ENCODE measurements at regions not wholly inside any gene's neighbourhood (a gene's known extent, or its start where the extent isn't known, plus 50 kb on each side); places are given as distances from the start of the nearest gene placed in this dataset.
A peak's percentile ranks its signal among the peaks of the same experiment; 100 is the strongest.
"Not testable (repeated sequence)": the region's sequence is repeated elsewhere in the genome, so short reads cannot be mapped to it uniquely, and the experiment has no call there.

DNA sequence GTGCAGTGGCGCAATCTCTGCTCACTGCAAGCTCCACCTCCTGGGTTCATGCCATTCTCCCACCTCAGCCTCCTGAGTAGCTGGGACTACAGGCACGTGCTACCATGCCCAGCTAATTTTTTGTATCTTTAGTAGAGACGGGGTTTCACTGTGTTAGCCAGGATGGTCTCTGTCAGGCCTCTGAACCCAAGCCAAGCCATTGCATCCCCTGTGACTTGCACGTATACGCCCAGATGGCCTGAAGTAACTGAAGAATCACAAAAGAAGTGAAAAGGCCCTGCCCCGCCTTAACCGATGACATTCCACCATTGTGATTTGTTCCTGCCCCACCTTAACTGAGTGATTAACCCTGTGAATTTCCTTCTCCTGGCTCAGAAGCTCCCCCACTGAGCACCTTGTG lies 147.2 kb upstream of the TRIB2 start:
- not testable (repeated sequence) for H3K27me3 Mint-ChIP-seq; H3K36me3 Mint-ChIP-seq; H3K9me3 Mint-ChIP-seq; H3K4me3 Mint-ChIP-seq; H3K4me1 Mint-ChIP-seq; H3K27ac Mint-ChIP-seq; ATAC-seq (ENCODE audit: low read depth); DNase-seq (ENCODE audit: low spot score in 2 of 2)

DNA sequence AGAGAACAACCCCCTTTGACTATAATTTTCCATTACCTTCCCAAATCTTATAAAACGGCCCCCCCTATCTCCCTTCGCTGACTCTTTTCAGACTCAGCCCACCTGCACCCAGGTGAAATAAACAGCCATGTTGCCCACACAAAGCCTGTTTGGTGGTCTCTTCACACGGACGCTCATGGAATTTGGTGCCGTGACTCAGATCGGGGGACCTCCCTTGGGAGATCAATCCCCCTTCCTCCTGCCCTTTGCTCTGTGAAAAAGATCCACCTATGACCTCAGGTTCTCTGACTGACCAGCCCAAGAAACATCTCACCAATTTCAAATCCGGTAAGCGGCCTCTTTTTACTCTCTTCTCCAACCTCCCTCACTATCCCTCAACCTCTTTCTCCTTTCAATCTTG lies 146.8 kb upstream of the TRIB2 start:
- not testable (repeated sequence) for H3K36me3 Mint-ChIP-seq; ATAC-seq (ENCODE audit: low read depth); H3K27ac Mint-ChIP-seq; H3K27me3 Mint-ChIP-seq; DNase-seq (ENCODE audit: low spot score in 2 of 2); H3K9me3 Mint-ChIP-seq; H3K4me1 Mint-ChIP-seq; H3K4me3 Mint-ChIP-seq

- DNase-seq (ENCODE audit: low spot score in 2 of 2): no peak
- peaks cover 6% of the 10 kb centered on the region for H3K4me1 Mint-ChIP-seq
- ATAC-seq (ENCODE audit: low read depth): no peak
- H3K27ac Mint-ChIP-seq: no peak overlapping the region
- H3K9me3 Mint-ChIP-seq: no peaks in the 10 kb centered on the region
- no peaks in the 10 kb centered on the region for H3K36me3 Mint-ChIP-seq
- H3K4me3 Mint-ChIP-seq: no peak overlapping the region
- H3K27me3 Mint-ChIP-seq: peaks cover 5% of the 10 kb centered on the region
Observed at GRCh38 chr2:12577091-12577490, 139.6 kb upstream of the TRIB2 start.

DNA sequence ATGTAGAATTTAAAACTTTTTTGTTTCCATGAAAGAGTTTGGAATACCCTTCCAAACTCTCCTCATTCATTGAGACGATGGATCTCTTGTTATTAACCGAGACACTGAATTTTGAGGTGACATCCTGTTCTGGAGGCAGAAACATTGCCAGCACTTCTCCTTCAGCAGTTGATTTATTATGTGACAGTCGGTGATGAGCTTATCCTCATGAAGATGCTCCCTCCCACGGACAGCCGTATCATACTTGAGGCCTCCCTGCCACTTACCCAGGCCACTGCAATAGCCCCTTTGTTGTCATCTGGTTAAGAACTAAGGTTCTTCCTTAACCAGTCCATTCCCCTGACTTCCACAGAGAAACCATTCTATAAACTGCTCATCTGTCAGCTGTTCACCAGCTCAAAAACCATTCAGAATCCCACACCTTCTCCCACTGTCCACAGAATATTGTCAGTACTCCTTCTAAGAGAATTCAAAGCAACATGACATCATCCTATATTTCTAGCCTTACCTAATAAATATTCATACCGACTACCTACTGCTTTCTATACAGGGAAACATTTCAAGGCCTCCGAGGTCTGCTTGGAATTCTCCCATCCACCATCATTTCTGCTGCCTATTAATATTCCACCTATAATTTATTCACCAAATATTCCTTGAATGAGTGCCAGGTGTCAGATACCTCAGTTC lies 139.0 kb upstream of the TRIB2 start:
- no peak overlapping the region for H3K4me3 Mint-ChIP-seq
- peaks cover 6% of the 10 kb centered on the region for H3K4me1 Mint-ChIP-seq
- H3K9me3 Mint-ChIP-seq: no peaks in the 10 kb centered on the region
- DNase-seq (ENCODE audit: low spot score in 2 of 2): no peak
- H3K27ac Mint-ChIP-seq: no peak overlapping the region
- no peaks in the 10 kb centered on the region for H3K36me3 Mint-ChIP-seq
- no peak for ATAC-seq (ENCODE audit: low read depth)
- H3K27me3 Mint-ChIP-seq: peaks cover 5% of the 10 kb centered on the region

DNA sequence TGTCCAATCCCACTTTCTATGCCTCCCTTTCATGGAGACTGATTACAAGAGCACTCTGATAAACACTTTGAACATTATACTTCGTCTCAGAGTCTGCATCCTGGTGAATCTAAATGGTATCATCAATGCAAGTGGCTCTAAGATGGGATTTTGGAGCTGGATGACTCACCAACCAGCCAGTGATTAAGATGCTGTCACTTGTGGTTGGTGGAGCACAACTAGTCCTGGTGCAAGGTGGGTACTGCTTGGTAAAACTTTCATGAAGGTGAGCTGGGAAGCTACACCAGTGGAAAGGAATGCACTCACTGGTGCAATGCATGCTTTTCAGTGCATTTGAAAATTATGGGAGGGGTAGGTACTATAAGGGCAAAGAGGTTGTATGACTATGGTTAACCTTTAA lies 137.7 kb upstream of the TRIB2 start:
- Mint-ChIP-seq H3K27ac (no peak overlapping the region), H3K27me3 (peaks cover 5% of the 10 kb centered on the region), H3K36me3 (no peaks in the 10 kb centered on the region), H3K4me3 (no peak overlapping the region), H3K9me3 (no peaks in the 10 kb centered on the region), H3K4me1 (peaks cover 2% of the 10 kb centered on the region)
- DNase-seq (ENCODE audit: low spot score in 2 of 2): no peak
- no peak for ATAC-seq (ENCODE audit: low read depth)

DNA sequence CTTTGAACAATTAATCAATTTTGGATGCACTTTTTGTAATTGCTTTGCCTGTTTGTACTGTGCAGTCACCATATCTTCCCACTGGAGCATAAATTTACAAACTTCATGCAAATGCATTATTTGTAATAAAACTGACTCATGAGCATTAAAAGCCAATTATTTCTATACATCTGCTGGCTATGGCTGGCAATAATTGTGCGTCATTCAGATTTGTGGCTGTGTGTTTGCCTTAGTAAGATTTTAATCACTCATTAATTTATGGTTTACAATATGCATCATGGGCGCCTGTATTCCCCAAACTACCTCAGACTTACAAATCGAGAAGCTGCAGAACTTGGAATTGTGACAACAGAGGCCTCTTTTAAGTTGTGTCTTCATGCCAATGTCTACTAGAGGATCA lies 132.4 kb upstream of the TRIB2 start:
- H3K36me3 Mint-ChIP-seq: no peaks in the 10 kb centered on the region
- no peak overlapping the region for H3K27ac Mint-ChIP-seq
- no peak for ATAC-seq (ENCODE audit: low read depth)
- H3K4me1 Mint-ChIP-seq: peaks cover 20% of the 10 kb centered on the region
- H3K27me3 Mint-ChIP-seq: peaks cover 2% of the 10 kb centered on the region
- no peak overlapping the region for H3K4me3 Mint-ChIP-seq
- H3K9me3 Mint-ChIP-seq: no peaks in the 10 kb centered on the region
- no peak for DNase-seq (ENCODE audit: low spot score in 2 of 2)

DNA sequence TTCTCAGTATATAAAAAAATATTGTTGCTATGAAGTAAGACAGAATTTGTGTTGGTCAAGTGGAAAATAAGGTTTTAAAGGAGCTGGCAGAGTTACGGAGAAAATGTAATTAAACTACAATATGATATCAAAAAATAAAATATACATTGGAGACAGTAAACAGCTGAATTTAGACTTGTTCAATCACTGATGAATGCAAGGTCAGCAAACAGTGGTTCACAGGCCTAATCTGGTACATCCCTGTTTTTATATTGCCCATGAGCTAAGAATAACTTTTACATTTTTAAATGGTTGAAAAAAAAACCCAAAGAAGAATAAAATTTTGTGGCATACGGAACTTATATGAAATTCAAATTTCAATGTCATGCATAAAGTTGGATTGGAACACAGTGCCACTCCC lies 131.0 kb upstream of the TRIB2 start:
- no peak for DNase-seq (ENCODE audit: low spot score in 2 of 2)
- ATAC-seq (ENCODE audit: low read depth): no peak
- H3K9me3 Mint-ChIP-seq: no peaks in the 10 kb centered on the region

DNA sequence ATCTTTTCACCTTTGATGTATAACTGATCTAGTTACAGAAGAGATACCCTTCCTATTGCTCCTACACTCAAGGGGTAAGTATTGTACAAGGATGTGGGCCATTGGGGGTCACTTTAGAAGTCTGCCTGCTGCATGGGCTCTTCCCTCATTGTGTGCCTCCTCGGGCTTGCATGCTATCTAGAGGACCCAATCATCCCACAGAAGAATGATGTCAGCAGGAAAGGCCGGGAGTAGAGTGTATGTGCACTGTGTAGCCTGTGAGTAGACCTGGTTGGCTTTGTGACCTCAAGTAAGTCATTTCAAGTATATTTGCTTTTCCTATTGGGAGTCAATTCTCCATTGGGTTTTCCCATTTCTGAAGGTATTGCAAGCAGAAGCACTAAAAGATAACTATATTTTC lies 129.5 kb upstream of the TRIB2 start:
- peaks cover 19% of the 10 kb centered on the region for H3K4me1 Mint-ChIP-seq
- H3K27ac Mint-ChIP-seq: peak overlapping the region; percentile 31
- no peaks in the 10 kb centered on the region for H3K36me3 Mint-ChIP-seq
- no peak overlapping the region for H3K4me3 Mint-ChIP-seq
- no peaks in the 10 kb centered on the region for H3K9me3 Mint-ChIP-seq
- ATAC-seq (ENCODE audit: low read depth): no peak
- H3K27me3 Mint-ChIP-seq: no peaks in the 10 kb centered on the region
- no peak for DNase-seq (ENCODE audit: low spot score in 2 of 2)

More for the DNA sequence above, 131.0 kb upstream of the TRIB2 start:
- H3K36me3 Mint-ChIP-seq: no peaks in the 10 kb centered on the region
- no peak overlapping the region for H3K27ac Mint-ChIP-seq
- H3K4me1 Mint-ChIP-seq: peaks cover 22% of the 10 kb centered on the region
- H3K27me3 Mint-ChIP-seq: peaks cover 2% of the 10 kb centered on the region
- H3K4me3 Mint-ChIP-seq: no peak overlapping the region

GRCh38 chr2:12587729-12588522 lies 128.8 kb upstream of the TRIB2 start:
- Mint-ChIP-seq H3K27me3 (no peaks in the 10 kb centered on the region), H3K9me3 (no peaks in the 10 kb centered on the region), H3K4me1 (peaks cover 19% of the 10 kb centered on the region), H3K4me3 (peak overlapping the region; percentile 30), H3K27ac (no peak overlapping the region), H3K36me3 (no peaks in the 10 kb centered on the region)
- ATAC-seq (ENCODE audit: low read depth) (peak; percentile 99), DNase-seq (ENCODE audit: low spot score in 2 of 2) (peak in 1 of 2 donors; percentile 62)

DNA sequence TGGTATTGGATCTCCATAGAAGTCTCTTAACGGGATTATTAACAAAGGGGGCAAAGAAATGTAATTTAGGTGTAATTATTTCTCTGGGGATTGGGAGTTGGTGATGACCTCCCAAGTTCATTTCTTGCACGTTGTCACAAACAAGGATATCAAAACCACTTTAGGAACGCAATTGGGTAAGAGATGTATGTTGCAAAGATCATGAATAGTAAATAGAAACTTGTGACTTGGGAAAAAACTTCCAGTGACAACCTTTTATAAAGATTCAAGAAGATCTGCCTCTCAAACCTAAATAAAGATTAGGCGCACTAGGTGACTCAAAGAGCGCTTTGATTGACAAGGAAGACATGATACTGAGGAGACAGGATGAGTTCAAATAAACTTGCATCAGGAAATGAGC lies 127.8 kb upstream of the TRIB2 start:
- Mint-ChIP-seq H3K4me1 (peaks cover 19% of the 10 kb centered on the region), H3K36me3 (no peaks in the 10 kb centered on the region), H3K27ac (no peak overlapping the region), H3K4me3 (no peak overlapping the region), H3K9me3 (no peaks in the 10 kb centered on the region), H3K27me3 (no peaks in the 10 kb centered on the region)
- ATAC-seq (ENCODE audit: low read depth) (no peak), DNase-seq (ENCODE audit: low spot score in 2 of 2) (no peak)

DNA sequence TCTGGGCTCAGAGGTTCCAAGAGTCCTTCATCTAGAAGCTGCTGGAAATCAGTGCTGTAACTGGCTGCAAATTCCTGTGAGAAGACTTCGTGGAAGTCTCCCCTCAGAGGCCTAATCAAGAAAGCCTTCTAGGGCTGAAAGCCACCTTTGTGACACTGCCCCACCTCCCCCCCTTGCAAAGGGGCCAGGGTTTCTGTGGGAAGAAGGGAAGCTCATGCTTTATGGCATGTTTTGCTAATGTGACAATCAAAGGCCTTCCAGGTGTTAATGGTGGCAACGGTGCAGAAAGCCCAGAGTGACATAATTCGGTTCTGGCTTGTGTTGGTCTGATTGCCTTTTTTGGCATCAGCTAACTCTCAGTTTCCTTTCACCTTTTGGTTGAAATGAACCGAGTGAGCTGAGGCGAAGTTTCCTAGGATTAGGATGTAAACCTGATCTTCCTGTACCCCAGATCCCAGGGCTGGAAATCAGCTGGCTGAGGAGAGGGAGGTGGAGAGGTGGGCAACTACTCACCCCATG lies 126.9 kb upstream of the TRIB2 start:
- Mint-ChIP-seq H3K36me3 (no peaks in the 10 kb centered on the region), H3K4me3 (no peak overlapping the region), H3K27me3 (no peaks in the 10 kb centered on the region), H3K9me3 (no peaks in the 10 kb centered on the region), H3K27ac (no peak overlapping the region), H3K4me1 (peaks cover 19% of the 10 kb centered on the region)
- ATAC-seq (ENCODE audit: low read depth) (no peak), DNase-seq (ENCODE audit: low spot score in 2 of 2) (no peak)

- Mint-ChIP-seq H3K4me1 (peaks cover 16% of the 10 kb centered on the region), H3K4me3 (no peak overlapping the region), H3K27ac (no peak overlapping the region), H3K9me3 (no peaks in the 10 kb centered on the region), H3K27me3 (no peaks in the 10 kb centered on the region), H3K36me3 (no peaks in the 10 kb centered on the region)
- ATAC-seq (ENCODE audit: low read depth) (no peak), DNase-seq (ENCODE audit: low spot score in 2 of 2) (no peak)
Observed at GRCh38 chr2:12592296-12592695, 124.4 kb upstream of the TRIB2 start.

- Mint-ChIP-seq H3K4me3 (no peak overlapping the region), H3K36me3 (no peaks in the 10 kb centered on the region), H3K27me3 (no peaks in the 10 kb centered on the region), H3K4me1 (no peaks in the 10 kb centered on the region), H3K27ac (no peak overlapping the region), H3K9me3 (peaks cover 1% of the 10 kb centered on the region)
- DNase-seq (ENCODE audit: low spot score in 2 of 2): no peak
- ATAC-seq (ENCODE audit: low read depth): no peak
Observed at GRCh38 chr2:12594590-12594989, 122.1 kb upstream of the TRIB2 start.

DNA sequence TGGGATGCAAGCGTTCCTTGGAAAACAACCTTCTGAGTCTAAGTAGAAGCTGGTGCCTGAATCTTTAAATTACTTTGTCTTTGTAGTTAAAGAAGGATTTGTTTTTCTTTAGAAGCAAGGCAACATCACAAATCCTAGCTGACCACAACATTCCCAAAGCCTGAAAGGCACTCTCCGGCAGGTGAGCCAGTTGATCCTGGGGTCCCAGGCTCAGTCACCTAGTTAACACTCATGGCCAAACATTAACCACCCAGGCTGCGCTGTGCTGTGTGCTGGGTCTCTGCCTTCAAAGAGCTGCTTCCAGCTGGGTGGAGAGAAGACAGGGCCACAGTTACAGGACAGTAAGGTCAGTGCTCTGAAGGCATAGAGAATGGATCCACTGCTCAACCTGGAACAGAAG lies 120.0 kb upstream of the TRIB2 start:
- H3K4me1 Mint-ChIP-seq: peaks cover under 1% of the 10 kb centered on the region
- H3K4me3 Mint-ChIP-seq: no peak overlapping the region
- no peaks in the 10 kb centered on the region for H3K36me3 Mint-ChIP-seq
- H3K27me3 Mint-ChIP-seq: peaks cover under 1% of the 10 kb centered on the region
- no peak for DNase-seq (ENCODE audit: low spot score in 2 of 2)
- no peak overlapping the region for H3K27ac Mint-ChIP-seq
- peaks cover 1% of the 10 kb centered on the region for H3K9me3 Mint-ChIP-seq
- ATAC-seq (ENCODE audit: low read depth): no peak
